ENCODE measurements at regions not wholly inside any gene's neighbourhood (a gene's known extent, or its start where the extent isn't known, plus 50 kb on each side); places are given as distances from the start of the nearest gene placed in this dataset.

- whole genome bisulfite sequencing, 2 donors: 68 to 75% methylated on average over 2 of the region's 2 CpGs
- H3K4me1 ChIP-seq: no peaks in the 10 kb centered on the region
- ATAC-seq: no peak
- FAIRE-seq: peak; percentile 45
- no peaks in the 10 kb centered on the region for H3K9me3 ChIP-seq
- no peaks in the 10 kb centered on the region for H3K36me3 ChIP-seq
- TF ChIP-seq, protein P1, sequence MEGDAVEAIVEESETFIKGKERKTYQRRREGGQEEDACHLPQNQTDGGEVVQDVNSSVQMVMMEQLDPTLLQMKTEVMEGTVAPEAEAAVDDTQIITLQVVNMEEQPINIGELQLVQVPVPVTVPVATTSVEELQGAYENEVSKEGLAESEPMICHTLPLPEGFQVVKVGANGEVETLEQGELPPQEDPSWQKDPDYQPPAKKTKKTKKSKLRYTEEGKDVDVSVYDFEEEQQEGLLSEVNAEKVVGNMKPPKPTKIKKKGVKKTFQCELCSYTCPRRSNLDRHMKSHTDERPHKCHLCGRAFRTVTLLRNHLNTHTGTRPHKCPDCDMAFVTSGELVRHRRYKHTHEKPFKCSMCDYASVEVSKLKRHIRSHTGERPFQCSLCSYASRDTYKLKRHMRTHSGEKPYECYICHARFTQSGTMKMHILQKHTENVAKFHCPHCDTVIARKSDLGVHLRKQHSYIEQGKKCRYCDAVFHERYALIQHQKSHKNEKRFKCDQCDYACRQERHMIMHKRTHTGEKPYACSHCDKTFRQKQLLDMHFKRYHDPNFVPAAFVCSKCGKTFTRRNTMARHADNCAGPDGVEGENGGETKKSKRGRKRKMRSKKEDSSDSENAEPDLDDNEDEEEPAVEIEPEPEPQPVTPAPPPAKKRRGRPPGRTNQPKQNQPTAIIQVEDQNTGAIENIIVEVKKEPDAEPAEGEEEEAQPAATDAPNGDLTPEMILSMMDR (IDR thresholded peaks at IDR 0.05): no peak
- no peak overlapping the region for H3K4me3 ChIP-seq
- intact Hi-C loops (cut with DNase I): no loop called here
- no peak for DNase-seq
- no peak overlapping the region for H3K27ac ChIP-seq
- H3K27me3 ChIP-seq: no peaks in the 10 kb centered on the region
These were observed 1768.0 kb upstream of the PCDH10 start for GRCh38 chr4:131381055-131381454.

DNA sequence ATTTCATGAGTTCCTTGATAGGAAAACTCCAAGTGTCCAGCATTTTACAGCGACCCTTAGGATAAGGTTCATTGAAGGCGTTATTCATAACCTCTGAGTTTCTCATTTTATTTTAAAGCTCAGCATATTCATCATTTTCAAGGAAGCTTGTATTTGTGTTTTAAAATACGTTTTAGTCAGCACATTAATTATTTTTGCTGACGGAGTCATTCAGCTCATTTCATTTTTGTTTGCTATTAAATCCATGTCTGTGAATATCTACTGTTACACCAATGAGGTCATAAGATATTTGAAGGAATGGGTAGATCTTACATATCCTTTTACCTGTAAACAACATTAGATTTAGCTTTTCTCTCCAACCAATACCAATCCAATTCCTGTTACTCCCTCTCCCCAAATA lies 1766.3 kb upstream of the PCDH10 start:
- ATAC-seq: no peak
- no peaks in the 10 kb centered on the region for H3K27me3 ChIP-seq
- H3K4me3 ChIP-seq: no peak overlapping the region
- WGBS, 2 donors: 66% methylated on average over 4 of the region's 4 CpGs
- no peak for FAIRE-seq
- TF ChIP-seq, protein P1 (IDR thresholded peaks at IDR 0.05): no peak
- H3K4me1 ChIP-seq: no peaks in the 10 kb centered on the region
- DNase-seq: no peak
- intact Hi-C loops (cut with DNase I): no loop called here
- H3K9me3 ChIP-seq: no peaks in the 10 kb centered on the region
- no peak overlapping the region for H3K27ac ChIP-seq
- H3K36me3 ChIP-seq: no peaks in the 10 kb centered on the region

- FAIRE-seq (no peak), DNase-seq (no peak)
- no peaks in the 10 kb centered on the region for H3K27me3 ChIP-seq
These were observed 1760.8 kb upstream of the PCDH10 start for GRCh38 chr4:131388277-131388676.

GRCh38 chr4:131408102-131408501 lies 1741.0 kb upstream of the PCDH10 start:
- no peaks in the 10 kb centered on the region for H3K4me1 ChIP-seq
- TF ChIP-seq, protein P1 (IDR thresholded peaks at IDR 0.05): no peak
- H3K27ac ChIP-seq: no peak overlapping the region
- H3K36me3 ChIP-seq: no peaks in the 10 kb centered on the region
- no peak overlapping the region for H3K4me3 ChIP-seq
- FAIRE-seq: no peak
- H3K27me3 ChIP-seq: no peaks in the 10 kb centered on the region
- no peaks in the 10 kb centered on the region for H3K9me3 ChIP-seq
- 61 to 72% methylated on average over 8 of the region's 8 CpGs for WGBS, 2 donors
- DNase-seq: no peak
- ATAC-seq: no peak
- intact Hi-C loops (cut with DNase I): no loop called here

More at GRCh38 chr4:131388277-131388676, 1760.8 kb upstream of the PCDH10 start:
- Histone ChIP-seq H3K9me3 (no peaks in the 10 kb centered on the region), H3K4me1 (no peaks in the 10 kb centered on the region), H3K4me3 (no peak overlapping the region), H3K27ac (no peak overlapping the region), H3K36me3 (no peaks in the 10 kb centered on the region)
- ATAC-seq: no peak
- 13 to 15% methylated on average over 2 of the region's 2 CpGs for WGBS, 2 donors
- TF ChIP-seq, protein P1 (IDR thresholded peaks at IDR 0.05): no peak
- intact Hi-C loops (cut with DNase I): no loop called here

- 30 to 47% methylated on average over 1 of the region's 1 CpG for WGBS, 2 donors
- no peak for FAIRE-seq
These were observed 1737.7 kb upstream of the PCDH10 start for GRCh38 chr4:131411393-131411792.

More at GRCh38 chr4:131411393-131411792, 1737.7 kb upstream of the PCDH10 start:
- Histone ChIP-seq H3K4me1 (no peaks in the 10 kb centered on the region), H3K4me3 (no peak overlapping the region), H3K27me3 (no peaks in the 10 kb centered on the region), H3K9me3 (no peaks in the 10 kb centered on the region), H3K27ac (no peak overlapping the region), H3K36me3 (no peaks in the 10 kb centered on the region)
- intact Hi-C loops (cut with DNase I): no loop called here
- TF ChIP-seq, protein P1 (IDR thresholded peaks at IDR 0.05): no peak
- ATAC-seq (no peak), DNase-seq (no peak)

All from pancreas (tissue), 10 donors.